GM19043 (cell line): ENCODE measurements at regions not wholly inside any gene's neighbourhood (a gene's known extent, or its start where the extent isn't known, plus 50 kb on each side); places are given as distances from the start of the nearest gene placed in this dataset.
"Not testable (repeated sequence)": the region's sequence is repeated elsewhere in the genome, so short reads cannot be mapped to it uniquely, and the experiment has no call there.

Experiments
- ATAC-seq: cut with Tn5 transposase; IDR thresholded peaks from one replicate; pipeline ENCODE4 v1.9.1; 2021; ENCODE audit warnings: low read depth; ENCODE audit not compliant: unreplicated experiment

DNA sequence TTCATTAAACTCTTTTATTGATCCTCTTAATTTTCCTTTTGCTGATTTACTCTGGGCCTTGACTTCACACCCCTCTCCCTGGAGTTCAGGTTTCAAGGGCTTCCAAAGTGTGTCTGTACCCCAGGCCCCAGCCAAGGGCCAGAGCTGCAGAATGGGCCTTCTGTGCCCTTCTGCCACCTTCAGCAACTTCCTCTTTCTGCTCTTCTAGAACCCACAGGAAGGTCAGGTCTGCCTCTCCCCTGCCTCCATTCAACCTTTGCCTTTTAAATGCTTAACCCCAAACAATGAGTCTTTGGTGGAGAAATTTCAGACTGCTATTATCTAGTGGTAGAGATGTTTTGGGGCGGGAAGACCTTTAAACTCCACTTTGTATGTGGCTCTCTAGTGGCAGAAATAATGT, 63.1 kb downstream of the TSN start:
- no peak for ATAC-seq

DNA sequence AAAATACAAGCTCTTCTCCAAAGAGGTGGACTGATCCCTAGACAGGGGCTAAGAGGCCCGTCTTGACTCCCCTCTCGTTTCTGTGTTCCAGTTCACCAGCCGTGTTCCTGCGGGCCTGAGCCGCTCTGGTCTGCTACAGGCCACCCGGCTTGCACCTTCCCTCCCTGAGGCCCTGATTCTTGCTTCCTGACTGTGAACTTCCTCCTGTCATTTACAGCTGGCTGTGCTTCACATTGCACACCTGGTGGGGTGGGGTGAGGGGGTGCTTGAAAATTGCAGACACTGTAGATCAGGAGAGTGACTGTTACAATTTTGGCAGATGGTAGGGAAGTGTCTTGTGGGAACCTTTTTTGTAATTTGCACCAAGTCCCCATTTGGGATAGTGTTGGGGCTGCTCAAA, 64.4 kb downstream of the TSN start:
- no peak for ATAC-seq

DNA sequence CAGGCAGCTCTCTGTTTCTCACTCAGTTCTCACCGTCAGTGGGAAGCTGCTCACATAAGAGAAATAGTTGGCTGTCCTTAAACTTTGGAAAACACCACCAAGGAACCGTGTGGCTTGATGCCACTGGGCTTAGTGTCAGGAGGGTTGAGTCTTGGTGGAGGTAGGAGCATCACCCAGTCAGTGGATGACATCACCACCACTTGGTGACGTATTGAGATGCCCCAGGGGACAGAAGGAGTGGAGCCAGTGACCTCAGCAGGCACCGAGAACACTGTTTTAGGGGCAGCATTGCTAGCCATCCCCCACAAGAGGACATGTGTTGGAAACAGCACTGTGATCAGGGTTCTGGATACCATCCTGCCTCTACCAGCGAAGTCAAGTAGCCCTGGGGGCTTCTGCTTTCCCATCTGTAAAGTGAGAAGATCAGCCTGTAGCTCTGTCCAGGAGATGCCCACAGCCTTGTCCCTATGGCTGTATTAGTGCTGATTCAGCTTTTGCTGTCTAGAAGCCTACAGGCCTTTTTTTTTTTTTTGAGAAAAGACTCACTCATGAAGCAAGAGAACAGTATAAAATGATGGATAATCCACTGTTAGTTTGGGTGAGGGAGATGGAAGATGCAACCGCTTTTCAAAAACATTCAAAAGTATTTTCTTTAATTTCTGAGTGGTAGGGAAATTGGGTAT, 66.2 kb downstream of the TSN start:
- no peak for ATAC-seq

DNA sequence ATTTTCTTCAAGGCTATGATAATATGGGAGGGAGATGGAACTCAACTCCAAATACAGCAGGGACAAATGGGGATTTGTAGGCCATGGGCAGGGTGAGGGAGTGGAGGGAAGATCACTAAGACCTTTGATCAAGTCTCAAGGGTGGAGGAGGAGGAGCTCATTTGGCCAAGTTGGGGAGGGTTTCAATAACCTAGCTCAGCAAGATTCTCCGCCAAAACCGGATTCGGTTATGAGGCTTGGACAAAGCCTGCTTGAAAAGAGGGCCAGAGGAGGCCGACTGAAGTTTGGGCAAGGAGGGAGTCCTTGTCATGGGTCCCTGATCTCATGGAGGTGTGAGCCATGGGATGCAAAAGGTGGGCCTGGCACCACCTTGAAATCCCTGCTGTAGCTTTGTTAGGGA, 68.8 kb downstream of the TSN start:
- ATAC-seq: no peak

DNA sequence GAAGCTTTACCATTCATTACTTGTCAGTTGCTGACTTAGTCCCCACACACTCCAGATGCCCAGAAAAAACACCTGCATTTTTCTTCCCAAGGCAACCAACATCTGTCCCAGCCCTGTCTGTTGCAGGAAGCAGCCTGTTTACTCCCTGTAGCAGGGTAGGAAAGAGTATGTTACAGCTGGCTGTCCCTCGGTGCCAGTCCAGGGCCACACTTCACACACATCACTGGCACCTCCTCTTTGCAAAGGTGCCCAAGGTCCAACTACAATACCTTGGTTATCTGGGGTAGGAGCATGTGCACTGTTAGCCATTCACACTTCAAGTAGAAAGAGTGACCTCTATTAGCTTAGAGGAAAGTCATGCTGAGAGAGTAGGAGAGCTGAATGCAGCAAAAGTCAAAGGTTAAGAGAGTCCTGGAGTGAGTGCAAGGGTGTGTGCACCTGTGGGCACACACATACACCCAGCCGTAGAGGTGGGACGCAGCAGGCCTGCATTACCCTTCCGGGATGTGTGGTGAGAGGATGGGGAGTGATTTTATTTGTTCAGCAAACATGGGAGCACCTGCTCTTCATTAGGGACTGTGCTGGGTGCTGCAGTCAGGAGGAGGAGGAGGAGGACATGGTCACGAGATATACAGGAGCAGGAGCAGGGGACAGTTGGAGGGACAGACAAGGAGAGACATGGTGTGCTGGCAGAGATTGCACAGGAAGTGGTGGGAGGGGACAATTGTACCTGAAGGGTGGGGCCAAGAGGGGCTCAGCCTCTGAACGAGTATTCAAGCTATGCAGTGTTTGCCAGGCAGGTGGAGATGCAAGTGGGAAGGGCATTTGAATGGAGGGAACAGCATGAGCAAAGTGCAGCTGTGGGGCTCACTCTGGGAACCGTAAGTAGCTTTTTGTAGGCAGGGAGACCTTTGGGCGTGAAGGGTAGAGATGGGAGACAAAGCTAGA, 69.8 kb downstream of the TSN start:
- ATAC-seq: no peak

DNA sequence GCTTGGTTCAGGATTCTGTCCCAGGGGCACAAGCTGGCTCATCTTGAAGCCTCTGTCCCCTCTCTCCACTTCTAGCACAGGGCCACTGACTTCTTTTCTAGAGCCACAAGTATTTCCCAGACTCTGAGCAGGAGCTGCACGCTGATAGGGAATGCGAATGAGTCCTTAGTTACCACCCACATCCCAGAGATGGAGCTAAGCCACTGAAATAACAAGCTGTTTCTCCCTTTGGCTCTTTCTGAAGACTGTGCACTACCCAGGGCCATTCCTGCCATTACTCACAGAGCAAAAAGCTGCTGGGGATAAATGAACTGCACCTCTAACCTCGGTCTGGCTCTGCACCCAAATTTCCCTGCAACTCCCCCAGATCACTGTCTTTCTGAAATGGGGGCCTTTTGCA, 70.6 kb downstream of the TSN start:
- ATAC-seq: no peak

DNA sequence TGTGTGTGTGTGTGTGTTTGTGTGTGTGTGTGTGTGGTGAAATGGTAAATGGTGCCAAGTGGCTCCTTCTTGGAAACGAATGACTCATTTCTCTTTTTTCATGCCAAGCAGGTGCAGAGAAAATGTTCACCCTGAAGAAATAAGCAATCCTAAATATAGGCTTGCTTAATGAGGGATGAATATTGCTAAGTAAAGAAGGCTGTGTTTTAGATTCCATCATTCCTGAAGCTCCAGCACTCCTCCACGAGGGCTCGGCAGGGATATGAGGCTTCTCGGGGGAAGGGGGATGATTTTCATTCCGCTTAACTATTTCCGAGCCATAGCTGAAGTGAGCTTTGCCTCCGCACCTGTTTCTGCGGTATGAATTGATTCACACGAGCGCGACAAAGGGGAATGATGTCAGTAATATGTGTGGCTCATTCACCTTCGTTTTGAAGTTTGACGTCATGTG, 72.9 kb downstream of the TSN start:
- ATAC-seq: no peak

DNA sequence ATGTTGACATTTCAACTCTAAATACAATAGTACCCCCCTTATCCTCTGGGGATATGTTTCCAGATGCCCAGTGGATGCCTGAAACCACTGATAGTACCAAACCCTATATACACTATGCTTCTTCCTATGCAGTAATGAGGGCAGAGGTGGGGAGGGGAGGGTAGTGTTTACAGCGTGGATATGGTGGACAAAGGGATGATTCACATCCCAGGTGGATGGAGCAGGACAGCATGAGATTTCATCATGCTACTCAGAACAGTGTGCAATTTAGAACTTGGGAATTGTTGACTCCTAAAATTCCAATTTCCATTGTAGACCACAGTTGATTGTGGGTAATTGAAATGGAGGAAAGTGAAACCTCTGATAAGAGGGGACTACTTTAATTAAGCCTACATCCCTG, 75.4 kb downstream of the TSN start:
- no peak for ATAC-seq

DNA sequence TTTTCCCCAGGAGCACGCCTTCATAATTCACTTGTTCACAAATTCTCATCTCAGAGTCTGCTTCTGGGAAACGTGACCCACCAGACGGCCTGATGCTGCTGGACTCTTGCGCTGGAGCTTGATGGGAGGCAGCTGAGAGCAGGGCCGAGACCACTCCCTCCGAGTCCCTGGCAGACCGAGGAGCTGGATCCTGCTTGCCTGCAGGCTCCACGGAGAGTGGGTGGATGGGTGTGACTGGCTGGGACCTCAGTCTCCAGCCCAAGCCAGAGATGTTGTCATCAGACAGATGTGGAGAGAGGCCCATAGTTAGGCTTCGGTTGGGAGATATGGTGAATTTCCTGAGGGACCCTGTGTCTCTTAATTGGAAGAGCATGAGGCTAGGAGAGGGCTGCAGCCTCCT, 76.4 kb downstream of the TSN start:
- no peak for ATAC-seq

DNA sequence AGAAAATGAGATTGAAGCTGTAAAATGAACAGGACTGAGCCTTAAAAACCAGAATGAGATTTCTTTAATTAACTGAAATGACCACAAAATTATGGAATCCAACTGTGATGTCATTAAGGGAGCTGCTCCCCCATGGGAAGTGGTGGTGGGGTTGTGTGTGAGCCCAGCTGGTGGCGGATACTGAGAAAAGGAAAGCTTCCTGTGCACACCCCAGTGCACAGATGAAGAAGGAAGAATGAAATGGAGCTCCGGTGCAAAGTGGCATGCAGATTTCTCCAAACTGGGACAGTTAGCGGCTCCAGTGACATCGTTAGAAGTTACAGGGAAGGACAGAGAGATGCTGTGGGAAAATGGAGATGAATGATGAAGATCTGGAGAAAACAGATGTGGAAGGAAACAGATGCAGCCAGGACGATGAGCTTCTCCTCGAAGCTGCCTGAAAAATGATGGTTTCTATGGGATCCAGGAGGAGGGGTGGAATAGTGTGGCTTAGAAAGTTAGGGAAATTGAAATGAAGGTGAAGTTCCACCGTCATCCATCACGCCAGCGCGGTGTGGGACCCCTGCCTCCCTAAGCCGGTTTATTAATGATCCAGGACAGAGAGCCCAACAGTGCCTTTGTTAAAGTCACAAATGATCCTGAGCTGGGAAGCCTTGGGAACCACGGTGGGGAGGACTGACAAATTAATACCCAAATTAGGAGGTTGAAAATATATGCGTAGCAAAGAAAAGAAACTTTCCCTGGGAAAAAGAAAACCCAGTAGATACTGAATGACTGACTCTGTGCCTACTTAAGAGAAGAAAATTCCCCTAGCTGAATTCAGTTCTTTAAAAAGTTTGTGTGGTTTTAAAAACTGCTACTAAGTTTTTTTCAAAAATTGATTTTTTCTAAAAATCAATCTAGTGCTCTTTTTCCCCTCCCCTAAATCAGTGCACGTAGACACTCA, 77.2 kb downstream of the TSN start:
- no peak for ATAC-seq

DNA sequence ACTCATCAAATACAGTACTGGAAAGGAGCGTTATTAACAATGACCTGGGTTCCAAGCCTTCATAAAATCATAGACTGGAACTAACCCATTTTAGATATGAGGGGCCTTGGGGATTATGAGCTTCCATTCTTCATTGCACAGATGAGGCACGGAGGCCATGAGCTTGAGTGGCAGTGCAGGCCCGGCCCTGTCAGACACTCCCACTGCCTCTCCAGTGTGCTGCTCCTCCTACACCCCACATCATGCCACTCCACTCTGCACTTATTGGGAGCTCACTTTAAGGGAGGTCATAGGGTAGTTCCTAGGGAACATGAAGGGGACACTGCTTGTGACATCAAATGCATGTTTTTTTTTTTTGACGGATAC, 77.9 kb downstream of the TSN start:
- no peak for ATAC-seq

DNA sequence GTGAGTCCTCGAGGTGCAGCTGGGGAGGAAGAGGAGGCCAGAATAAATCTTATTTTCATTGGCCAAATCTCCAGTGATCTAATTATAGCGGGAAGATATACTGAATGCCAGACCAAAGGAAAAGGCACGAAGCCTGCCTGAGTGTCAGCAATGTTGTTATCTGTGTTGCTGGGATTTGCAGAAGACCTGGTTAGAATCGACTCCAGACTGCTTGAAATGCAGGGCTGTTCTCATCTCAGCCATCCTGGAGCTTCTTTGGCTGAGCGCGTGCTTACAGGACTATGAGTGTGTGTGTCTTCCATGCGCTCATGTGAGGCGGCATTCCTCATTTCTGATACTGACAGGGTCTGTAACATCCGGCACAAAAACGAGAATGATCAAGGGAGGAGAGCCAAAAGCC, 81.2 kb downstream of the TSN start:
- ATAC-seq: no peak

DNA sequence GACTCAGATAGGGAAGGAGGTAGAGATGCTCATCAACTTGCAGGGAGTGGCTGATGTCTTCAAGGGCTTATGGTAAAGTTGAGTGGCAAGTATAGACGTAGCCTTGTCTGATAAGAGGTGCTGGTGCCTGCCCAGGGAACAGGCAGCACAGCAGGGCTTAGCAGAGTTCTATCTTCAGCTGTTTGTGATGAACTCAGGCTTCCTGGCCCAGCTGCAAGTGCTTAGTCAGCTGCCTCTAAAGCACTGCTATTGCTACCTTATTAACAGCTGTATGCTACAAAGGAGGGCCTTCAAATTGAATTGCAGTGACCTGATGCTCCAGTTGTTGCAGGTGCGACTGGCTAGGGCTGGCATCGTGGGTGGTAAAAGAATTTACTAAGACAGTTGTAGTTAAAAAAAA, 82.1 kb downstream of the TSN start:
- no peak for ATAC-seq

DNA sequence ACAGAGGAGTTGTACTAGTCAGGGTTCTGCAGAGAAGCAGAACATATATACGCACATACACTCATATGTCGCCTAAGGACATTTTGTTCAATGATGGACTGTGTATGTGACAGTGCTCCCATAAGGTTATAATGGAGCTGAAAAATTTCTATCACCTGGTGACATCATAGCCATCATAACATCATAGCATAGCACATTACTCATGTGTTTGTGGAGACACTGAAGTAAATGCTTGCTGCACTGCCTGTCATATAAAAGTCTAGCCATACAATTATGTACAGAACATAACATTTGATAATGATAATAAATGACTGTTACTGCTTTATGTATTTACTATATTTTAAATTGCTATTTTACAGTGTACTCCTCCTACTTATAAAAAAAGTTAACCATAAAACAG, 83.1 kb downstream of the TSN start:
- ATAC-seq: no peak

DNA sequence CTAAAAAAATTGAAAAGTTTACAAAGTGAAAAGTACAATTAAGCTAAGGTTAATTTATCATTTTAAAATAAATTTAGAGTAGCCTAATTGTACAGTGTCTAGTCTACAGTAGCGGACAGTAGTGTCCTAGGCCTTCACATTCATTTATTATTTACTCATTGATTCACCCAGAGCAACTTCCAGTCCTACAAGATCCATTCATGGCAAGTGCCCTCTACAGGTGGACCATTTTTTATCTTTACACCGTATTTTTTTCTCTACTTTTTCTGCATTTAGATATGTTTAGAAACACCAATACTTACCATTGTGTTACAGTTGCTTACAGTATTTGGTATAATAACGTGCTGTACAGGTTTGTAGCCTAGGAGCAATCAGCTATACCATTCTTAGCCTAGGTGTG, 84.1 kb downstream of the TSN start:
- no peak for ATAC-seq

DNA sequence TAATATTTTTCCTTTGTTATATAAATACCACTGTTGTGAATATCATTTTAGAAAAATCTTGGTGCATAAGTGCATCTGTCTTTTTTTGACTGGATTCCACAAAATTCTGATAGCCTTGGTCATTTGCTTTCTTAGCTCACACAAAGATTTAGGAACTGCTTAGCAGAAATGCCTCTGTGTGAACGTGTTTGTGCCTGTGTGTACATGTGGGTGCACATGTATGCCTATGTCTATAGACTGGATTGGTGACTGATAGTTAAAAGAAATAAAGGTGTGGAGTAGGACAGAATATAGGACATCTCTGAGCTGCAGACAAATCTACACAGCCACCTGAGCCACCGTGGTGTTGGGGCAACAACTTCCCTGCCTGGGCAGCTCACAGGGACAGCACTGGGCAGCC, 93.8 kb downstream of the TSN start:
- no peak for ATAC-seq

DNA sequence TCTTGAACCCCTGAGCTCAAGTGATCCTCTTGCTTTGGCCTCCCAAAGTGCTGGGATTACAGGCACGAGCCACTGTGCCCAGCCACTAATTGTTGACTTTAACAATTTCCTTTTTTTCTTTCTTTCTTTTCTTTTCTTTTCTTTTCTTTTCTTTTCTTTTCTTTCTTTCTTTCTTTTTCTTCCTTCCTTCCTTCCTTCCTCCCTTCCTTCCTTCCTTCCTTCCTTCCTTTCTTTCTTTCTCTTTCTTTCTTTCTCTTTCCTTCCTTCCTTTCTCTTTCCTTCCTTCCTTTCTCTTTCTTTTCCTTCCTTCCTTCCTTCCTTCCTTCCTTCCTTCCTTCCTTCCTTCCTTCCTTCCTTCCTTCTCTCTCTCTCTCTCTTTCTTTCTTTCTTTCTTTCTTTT, 97.7 kb downstream of the TSN start:
- ATAC-seq: not testable (repeated sequence)

DNA sequence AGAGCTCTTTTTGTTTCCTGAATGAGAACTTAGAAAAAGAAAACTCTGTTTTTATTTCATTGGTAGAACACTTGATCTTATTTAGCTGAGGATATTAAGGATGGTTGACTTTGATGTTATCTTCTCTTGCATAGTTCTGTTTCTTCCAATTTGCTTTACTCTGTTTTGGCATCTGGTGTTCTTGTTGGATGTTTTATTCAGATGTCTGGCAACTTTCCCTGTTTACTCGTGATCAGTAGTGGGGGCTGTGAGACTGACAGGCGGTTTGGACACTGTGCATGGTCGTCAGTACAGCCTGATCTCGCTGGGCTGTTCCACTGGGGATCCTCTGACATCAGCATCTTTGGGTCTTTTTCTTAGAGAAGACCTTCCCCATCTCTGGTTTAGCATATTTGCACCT, 100.1 kb downstream of the TSN start:
- ATAC-seq: no peak

DNA sequence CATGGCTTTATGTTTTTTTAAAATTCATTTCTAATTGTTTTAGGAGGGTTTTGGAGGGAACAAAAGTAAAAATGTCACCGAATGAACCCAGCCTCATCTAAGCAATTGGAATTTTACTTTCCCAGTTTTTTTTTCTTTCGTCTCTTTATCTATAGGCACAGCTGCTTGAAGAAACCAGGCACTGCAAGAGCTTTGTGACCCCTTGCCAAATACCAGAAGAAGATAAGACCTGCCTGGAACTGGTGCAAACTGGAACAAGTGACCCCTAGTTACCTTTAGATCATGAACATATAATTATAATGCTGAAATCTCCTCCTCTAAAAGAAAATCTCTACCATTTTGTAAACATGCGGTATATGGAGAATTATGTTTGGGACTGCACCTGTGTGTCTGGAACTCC, 100.9 kb downstream of the TSN start:
- ATAC-seq: no peak

DNA sequence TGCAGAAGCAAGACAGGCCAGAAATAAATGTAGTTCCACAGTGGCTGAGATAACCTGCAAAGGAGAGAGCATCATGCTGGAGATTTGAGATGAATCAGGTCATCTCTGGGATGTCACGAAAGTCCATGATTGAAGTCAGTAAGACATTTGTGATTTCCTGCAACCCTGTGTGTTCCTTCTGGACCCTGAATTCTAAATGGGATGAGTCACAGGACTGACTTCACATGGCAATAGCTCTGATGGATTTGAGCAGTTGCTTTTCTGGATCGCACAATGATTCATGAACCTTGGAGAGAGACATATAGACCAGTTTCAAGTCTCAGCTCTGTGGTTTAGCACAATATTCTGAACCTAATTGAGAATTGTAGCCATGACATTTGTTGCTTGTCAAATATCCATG, 102.9 kb downstream of the TSN start:
- no peak for ATAC-seq

DNA sequence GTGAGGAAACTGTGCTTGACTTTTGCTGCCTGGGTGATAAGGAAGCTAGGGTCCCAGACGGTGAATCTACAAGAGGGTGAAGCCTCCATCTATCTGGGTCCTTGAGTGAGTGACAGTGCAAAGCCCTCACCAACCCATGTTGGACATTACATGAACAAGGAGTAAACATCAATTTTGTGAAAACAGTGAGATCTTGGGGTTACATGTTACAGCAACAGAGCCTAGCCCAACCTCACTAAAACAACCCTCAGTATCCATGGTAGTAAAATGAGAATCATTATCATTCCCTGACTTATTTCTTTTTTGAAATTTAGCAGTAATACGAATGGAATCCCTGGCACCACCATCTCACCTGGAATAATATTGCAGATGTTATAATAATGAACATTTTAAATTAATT, 103.4 kb downstream of the TSN start:
- no peak for ATAC-seq
